Uterus (tissue), 3 donors: ENCODE measurements at regions not wholly inside any gene's neighbourhood (a gene's known extent, or its start where the extent isn't known, plus 50 kb on each side); places are given as distances from the start of the nearest gene placed in this dataset.

Experiments
- DNase-seq, 2 donors: peaks; one replicate each; pipeline ENCODE4 v3.0.0-alpha.2; 2019 to 2020
- H3K27ac ChIP-seq, 2 donors: fragments of 200-600 bp; sonication (generic); 1 replicate in 1 of 2; 2 replicates in 1 of 2; pipeline ENCODE4 v1.5.1; 2016 to 2018
- H3K27me3 ChIP-seq, 2 donors: fragments of 200-600 bp; sonication (generic); one replicate each; pipeline ENCODE4 v1.5.1; 2018 to 2019; ENCODE audit warnings: control low read depth in 1 of 2
- H3K36me3 ChIP-seq, 2 donors: fragments of 200-600 bp; sonication (generic); one replicate each; pipeline ENCODE4 v1.5.1; 2019; ENCODE audit warnings: control low read depth in 1 of 2
- H3K4me1 ChIP-seq, 2 donors: fragments of 200-600 bp; sonication (generic); one replicate each; pipeline ENCODE4 v1.5.1; 2018 to 2019; ENCODE audit warnings: control low read depth in 1 of 2
- H3K4me3 ChIP-seq, 2 donors: fragments of 200-600 bp; sonication (generic); 1 replicate in 1 of 2; 2 replicates in 1 of 2; pipeline ENCODE4 v1.5.1; 2018 to 2019; ENCODE audit warnings: mild to moderate bottlenecking in 1 of 2
- H3K9me3 ChIP-seq, 2 donors: fragments of 200-600 bp; sonication (generic); one replicate each; pipeline ENCODE4 v1.5.1; 2019; ENCODE audit warnings: control low read depth in 1 of 2
- POLR2A ChIP-seq, 2 donors: fragments of 450-650 bp; IDR thresholded peaks; one replicate each; pipeline ENCODE4 v1.6.1; 2016; ENCODE audit warnings: antibody characterized with exemption in 2 of 2, mild to moderate bottlenecking in 1 of 2, moderate library complexity in 1 of 2
- intact Hi-C: fragments of 100-400 bp; cut with DNase I; formaldehyde crosslinking; loops from one replicate; pipeline ENCODE4 v1.15.1; 2023; ENCODE audit warnings: low total_unique reads
- TF ChIP-seq, protein P1 (sequence below), 4 experiments: fragments of 200-600 bp in 2 of 4; fragments of 450-650 bp in 2 of 4; sonication (generic) in 2 of 4; IDR thresholded peaks; one replicate each; pipeline ENCODE4 v1.5.1; 2016 to 2019; ENCODE audit warnings: antibody characterized with exemption in 4 of 4, mild to moderate bottlenecking in 2 of 4, moderate library complexity in 1 of 4
- donor health status: DM: yes; HTN: yes; CAD: no.

DNA sequence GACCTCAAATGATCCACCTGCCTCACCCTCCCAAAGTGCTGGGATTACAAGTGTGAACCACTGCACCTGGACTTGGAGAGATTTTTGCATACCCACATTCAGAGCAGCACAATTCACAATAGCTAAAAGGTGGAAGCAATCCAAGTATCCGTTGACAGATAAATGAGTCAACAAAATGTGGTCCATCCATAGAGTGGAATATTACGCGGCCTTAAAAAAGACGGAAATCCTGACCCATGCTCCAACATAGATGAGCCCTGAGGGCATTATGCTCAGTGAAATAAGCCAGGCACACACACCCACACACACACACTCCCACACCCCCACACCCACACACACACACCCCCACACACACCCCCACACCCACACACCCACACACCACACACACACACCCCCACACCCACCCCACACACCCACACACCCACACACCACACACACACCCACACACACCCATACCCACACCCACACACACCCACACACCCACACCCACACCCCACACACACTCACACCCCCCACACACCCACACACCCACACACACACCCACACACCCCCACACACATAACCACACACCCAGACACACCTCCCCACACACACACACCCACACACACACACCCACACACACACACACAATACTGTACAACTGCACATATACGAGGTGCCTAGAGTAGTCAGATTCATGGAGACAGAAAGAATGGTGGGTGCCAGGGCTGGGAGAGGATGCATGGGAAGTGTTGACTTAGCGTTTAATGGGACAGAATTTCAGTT, 124.7 kb downstream of the FOXL1 start:
- Histone ChIP-seq H3K36me3 (no peaks in the 10 kb centered on the region), H3K27me3 (peaks cover 0 to 2% of the 10 kb centered on the region in 2 donors), H3K4me1 (no peaks in the 10 kb centered on the region), H3K9me3 (no peaks in the 10 kb centered on the region), H3K27ac (no peak overlapping the region), H3K4me3 (no peak overlapping the region)
- TF ChIP-seq POLR2A (IDR thresholded peaks at IDR 0.05): no peak
- TF ChIP-seq, protein P1, sequence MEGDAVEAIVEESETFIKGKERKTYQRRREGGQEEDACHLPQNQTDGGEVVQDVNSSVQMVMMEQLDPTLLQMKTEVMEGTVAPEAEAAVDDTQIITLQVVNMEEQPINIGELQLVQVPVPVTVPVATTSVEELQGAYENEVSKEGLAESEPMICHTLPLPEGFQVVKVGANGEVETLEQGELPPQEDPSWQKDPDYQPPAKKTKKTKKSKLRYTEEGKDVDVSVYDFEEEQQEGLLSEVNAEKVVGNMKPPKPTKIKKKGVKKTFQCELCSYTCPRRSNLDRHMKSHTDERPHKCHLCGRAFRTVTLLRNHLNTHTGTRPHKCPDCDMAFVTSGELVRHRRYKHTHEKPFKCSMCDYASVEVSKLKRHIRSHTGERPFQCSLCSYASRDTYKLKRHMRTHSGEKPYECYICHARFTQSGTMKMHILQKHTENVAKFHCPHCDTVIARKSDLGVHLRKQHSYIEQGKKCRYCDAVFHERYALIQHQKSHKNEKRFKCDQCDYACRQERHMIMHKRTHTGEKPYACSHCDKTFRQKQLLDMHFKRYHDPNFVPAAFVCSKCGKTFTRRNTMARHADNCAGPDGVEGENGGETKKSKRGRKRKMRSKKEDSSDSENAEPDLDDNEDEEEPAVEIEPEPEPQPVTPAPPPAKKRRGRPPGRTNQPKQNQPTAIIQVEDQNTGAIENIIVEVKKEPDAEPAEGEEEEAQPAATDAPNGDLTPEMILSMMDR (IDR thresholded peaks at IDR 0.05): no peak
- intact Hi-C loops: no loop called here
- no peak for DNase-seq

DNA sequence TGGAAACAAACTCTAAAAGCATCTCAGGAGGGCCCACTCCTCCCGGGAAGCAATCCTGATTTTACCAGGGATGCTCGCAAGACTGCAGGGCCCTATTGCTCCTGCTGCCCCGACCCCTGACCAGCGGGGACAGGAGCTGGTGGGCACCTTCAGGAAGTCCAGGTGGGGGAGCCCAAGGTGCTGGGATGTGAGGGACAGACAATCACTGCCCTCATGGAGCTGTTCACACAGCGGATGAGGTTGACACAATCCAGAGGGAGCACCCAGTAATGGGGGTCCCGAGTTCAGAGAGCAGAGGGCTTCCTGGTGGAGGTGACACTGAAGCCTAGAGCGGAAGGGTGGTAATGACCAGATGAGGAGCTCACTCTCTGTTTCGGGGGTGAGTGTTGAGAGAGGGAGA, 126.2 kb downstream of the FOXL1 start:
- no peaks in the 10 kb centered on the region for H3K4me1 ChIP-seq
- H3K27me3 ChIP-seq: no peaks in the 10 kb centered on the region
- no peak overlapping the region for H3K4me3 ChIP-seq
- H3K9me3 ChIP-seq: no peaks in the 10 kb centered on the region
- TF ChIP-seq, protein P1 (IDR thresholded peaks at IDR 0.05): no peak
- no peak for TF ChIP-seq POLR2A (IDR thresholded peaks at IDR 0.05)
- intact Hi-C loops: no loop called here
- no peak for DNase-seq
- H3K36me3 ChIP-seq: no peaks in the 10 kb centered on the region
- H3K27ac ChIP-seq: no peak overlapping the region

DNA sequence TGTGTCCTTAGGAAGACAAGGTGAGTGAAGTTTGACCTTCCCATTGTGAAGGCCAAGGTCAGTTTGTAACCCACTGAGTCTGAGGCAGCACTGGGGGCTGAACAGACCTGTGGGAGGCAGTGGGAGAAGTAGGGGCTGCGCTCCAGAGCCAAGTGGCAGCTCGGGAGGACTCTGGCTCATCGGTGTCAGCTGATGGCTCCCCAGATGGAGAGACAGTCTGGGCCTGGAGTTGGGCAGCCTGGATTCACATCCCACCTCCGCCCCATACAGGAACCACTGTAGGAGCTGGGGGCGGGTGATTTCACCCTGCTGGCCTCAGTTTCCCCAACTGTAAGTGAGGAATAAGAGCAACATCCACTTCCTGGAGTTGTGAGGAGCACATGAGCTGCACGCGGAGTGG, 128.4 kb downstream of the FOXL1 start:
- Histone ChIP-seq H3K36me3 (no peaks in the 10 kb centered on the region), H3K4me1 (no peaks in the 10 kb centered on the region), H3K4me3 (no peak overlapping the region), H3K27me3 (no peaks in the 10 kb centered on the region), H3K27ac (no peak overlapping the region), H3K9me3 (no peaks in the 10 kb centered on the region)
- TF ChIP-seq POLR2A (IDR thresholded peaks at IDR 0.05): no peak
- TF ChIP-seq, protein P1 (IDR thresholded peaks at IDR 0.05): no peak
- DNase-seq: no peak
- intact Hi-C loops: no loop called here

DNA sequence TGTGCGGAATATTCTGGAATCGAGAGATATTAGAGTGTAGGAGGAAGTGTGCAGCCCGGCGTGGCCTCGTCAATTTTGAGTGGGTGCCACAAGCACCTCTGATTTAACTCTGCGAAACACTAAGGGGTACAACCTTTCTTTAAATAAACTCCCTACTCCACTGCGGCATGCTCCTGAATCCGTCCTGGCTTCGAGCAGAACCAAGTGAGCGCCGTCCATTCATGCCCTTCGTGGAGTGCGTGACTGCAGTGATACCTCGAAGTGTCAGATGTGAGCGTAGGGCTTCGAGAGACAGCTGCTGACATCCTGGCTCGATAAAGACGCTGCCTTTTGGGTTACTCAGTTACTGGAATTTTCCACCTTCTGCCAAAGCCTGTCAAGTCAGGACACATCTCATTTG, 128.8 kb downstream of the FOXL1 start:
- TF ChIP-seq POLR2A (IDR thresholded peaks at IDR 0.05): no peak
- TF ChIP-seq, protein P1 (IDR thresholded peaks at IDR 0.05): no peak
- no peak for DNase-seq
- H3K36me3 ChIP-seq: no peaks in the 10 kb centered on the region
- H3K4me1 ChIP-seq: no peaks in the 10 kb centered on the region
- H3K27me3 ChIP-seq: peaks cover 0 to 3% of the 10 kb centered on the region in 2 donors
- H3K27ac ChIP-seq: no peak overlapping the region
- intact Hi-C loops: no loop called here
- no peak overlapping the region for H3K4me3 ChIP-seq
- no peaks in the 10 kb centered on the region for H3K9me3 ChIP-seq

DNA sequence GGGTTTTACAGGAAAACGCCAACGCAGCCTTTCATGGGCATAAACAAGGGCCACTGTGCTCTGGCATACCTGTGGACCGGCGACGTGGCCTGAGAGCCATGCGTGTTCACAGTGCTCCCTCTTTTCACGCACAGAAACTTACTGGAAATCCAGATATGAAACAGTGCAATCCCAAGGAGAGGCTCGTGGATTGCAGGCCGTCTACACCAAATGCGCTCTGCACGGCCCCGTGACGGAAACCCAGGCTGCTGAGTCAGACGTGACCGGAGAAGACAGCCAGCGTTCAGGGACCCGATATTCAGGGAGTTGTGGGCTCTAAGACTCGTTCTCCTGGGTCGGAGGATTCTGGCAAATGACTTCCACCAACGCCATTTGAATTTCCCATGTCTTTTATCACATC, 129.2 kb downstream of the FOXL1 start:
- intact Hi-C loops: no loop called here

More for the DNA sequence above, 129.2 kb downstream of the FOXL1 start:
- DNase-seq: no peak
- H3K27me3 ChIP-seq: peaks cover 0 to 5% of the 10 kb centered on the region in 2 donors
- no peaks in the 10 kb centered on the region for H3K4me1 ChIP-seq
- no peaks in the 10 kb centered on the region for H3K36me3 ChIP-seq
- no peak overlapping the region for H3K27ac ChIP-seq
- H3K4me3 ChIP-seq: no peak overlapping the region
- TF ChIP-seq, protein P1 (IDR thresholded peaks at IDR 0.05): no peak
- no peak for TF ChIP-seq POLR2A (IDR thresholded peaks at IDR 0.05)
- no peaks in the 10 kb centered on the region for H3K9me3 ChIP-seq
